ENCODE measurements at regions not wholly inside any gene's neighbourhood (a gene's known extent, or its start where the extent isn't known, plus 50 kb on each side); places are given as distances from the start of the nearest gene placed in this dataset.
A peak's percentile ranks its signal among the peaks of the same experiment; 100 is the strongest.

DNA sequence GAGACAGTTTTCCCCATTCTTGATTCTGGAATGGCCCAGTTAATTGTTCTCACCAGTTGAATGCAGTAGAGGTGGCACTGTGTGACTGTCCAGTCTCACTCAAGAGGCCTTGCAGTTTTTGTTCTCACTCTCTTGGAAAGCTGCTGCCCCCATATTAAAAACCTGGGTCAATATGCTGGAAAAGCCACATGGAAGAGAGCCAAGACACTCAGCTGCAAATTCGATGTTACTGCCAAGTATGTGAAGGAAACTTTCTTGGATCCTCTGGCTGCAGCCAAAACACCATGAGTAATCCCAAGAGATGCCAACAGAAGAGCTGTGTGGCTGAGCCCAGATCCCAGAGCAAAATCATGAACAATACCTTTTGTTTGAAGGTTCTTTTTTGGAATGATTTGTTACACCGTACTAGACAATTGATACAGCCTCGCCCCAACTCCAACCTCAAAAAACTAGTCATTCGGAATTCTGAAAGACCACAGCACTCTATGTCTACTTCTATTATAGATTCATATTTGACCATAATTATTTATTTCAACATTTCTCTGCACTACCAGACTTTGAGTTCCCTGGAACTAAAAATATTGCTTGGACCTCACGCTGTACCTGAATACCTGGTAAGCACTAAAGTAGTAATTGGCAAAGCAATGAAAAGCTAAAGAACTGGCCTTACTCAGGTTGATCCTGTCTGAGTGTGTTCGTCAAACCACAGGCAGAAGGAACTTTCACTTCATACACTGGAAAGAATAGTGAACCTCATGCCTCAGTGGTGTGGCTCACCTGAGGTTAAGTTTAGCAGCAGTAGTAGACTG, 378.8 kb downstream of the ETS1 start:
- Histone ChIP-seq H3K4me3 (ENCODE audit: low read depth in 1 of 5, low read length in 5 of 5) (peak overlapping the region in 1 of 5 donors; percentile 23), H3K9ac (ENCODE audit: low read length in 5 of 5) (no peak overlapping the region), H3K27ac (ENCODE audit: low read depth, low read length) (peak overlapping the region; percentile 60)

DNA sequence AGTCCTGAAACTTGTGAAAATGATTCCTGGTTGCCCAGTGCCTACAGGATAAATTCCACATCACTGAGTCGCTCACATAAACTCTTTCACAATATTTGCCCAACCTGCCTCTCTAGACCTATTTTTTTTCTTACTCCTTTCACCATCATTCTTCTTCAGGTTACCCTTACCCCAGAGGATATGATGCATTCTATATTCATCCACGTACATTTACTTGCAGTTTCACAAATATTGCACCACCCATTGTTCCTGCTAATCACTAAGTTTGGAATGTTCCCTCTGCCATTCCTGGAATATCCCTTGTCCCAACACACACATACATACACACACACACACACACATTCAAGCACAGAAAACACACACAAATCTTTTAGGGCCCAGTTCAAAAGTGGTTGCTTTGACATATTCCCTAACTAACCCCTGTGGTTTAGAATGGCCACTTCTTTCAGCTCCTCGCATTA, 379.5 kb downstream of the ETS1 start:
- Histone ChIP-seq H3K36me3 (ENCODE audit: control insufficient read depth in 5 of 5, insufficient read depth in 5 of 5, low read length in 5 of 5) (no peaks in the 10 kb centered on the region), H3K4me3 (ENCODE audit: low read depth in 1 of 5, low read length in 5 of 5) (no peak overlapping the region), H3K27ac (ENCODE audit: low read depth, low read length) (peak overlapping the region; percentile 60), H3K27me3 (ENCODE audit: control insufficient read depth in 5 of 5, insufficient read depth in 4 of 5, low read length in 5 of 5) (no peaks in the 10 kb centered on the region), H3K9ac (ENCODE audit: low read length in 5 of 5) (no peak overlapping the region), H3K4me1 (ENCODE audit: control insufficient read depth in 5 of 5, insufficient read depth in 5 of 5, low read length in 5 of 5) (peaks cover 7 to 28% (median 21%) of the 10 kb centered on the region in 5 donors), H3K9me3 (ENCODE audit: control insufficient read depth in 5 of 5, low read length in 5 of 5) (no peaks in the 10 kb centered on the region)

More for the DNA sequence above, 378.8 kb downstream of the ETS1 start:
- Histone ChIP-seq H3K4me1 (ENCODE audit: control insufficient read depth in 5 of 5, insufficient read depth in 5 of 5, low read length in 5 of 5) (peaks cover 7 to 28% (median 21%) of the 10 kb centered on the region in 5 donors), H3K27me3 (ENCODE audit: control insufficient read depth in 5 of 5, insufficient read depth in 4 of 5, low read length in 5 of 5) (no peaks in the 10 kb centered on the region), H3K36me3 (ENCODE audit: control insufficient read depth in 5 of 5, insufficient read depth in 5 of 5, low read length in 5 of 5) (no peaks in the 10 kb centered on the region), H3K9me3 (ENCODE audit: control insufficient read depth in 5 of 5, low read length in 5 of 5) (no peaks in the 10 kb centered on the region)

DNA sequence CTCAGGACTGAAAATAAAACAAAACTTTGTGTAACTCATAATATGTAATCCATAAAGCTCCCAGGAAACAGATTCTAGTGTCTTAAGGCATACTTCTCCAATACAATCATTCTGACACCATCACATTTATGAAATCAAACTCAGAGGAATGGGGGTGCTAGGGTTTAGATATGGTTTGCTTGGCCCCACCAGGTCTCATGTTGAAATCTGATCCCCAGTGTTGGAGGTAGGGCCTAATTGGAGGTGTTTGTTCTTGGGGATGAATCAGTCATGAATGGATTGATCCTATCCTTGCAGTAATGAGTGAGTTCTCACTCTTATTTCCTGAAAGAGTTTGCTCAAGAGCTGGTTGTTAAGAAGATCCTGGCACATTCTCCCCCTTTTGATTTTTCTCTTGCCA, 380.9 kb downstream of the ETS1 start:
- H3K36me3 ChIP-seq (ENCODE audit: control insufficient read depth in 5 of 5, insufficient read depth in 5 of 5, low read length in 5 of 5): no peaks in the 10 kb centered on the region
- no peak overlapping the region for H3K9ac ChIP-seq (ENCODE audit: low read length in 5 of 5)
- H3K27ac ChIP-seq (ENCODE audit: low read depth, low read length): no peak overlapping the region
- no peaks in the 10 kb centered on the region for H3K27me3 ChIP-seq (ENCODE audit: control insufficient read depth in 5 of 5, insufficient read depth in 4 of 5, low read length in 5 of 5)
- H3K4me1 ChIP-seq (ENCODE audit: control insufficient read depth in 5 of 5, insufficient read depth in 5 of 5, low read length in 5 of 5): peaks cover 7 to 28% (median 21%) of the 10 kb centered on the region in 5 donors
- H3K9me3 ChIP-seq (ENCODE audit: control insufficient read depth in 5 of 5, low read length in 5 of 5): no peaks in the 10 kb centered on the region
- H3K4me3 ChIP-seq (ENCODE audit: low read depth in 1 of 5, low read length in 5 of 5): no peak overlapping the region

DNA sequence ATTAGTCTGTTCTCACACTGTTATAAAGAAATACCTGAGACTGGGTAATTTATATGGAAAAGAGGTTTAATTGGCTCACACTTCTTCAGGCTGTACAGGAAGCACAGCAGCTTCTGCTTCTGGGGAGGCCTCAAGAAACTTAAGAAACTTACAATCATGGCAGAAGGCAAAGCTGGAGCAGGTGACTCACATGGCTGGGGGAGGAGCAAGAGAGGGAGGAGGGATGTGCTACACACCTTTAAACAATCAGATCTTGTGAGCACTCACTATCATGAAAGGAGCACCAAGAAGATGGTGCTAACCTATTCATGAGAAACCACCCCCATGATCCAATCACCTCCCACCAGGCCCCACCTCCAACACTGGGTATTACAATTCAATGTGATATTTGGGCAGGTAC, 381.6 kb downstream of the ETS1 start:
- Histone ChIP-seq H3K4me1 (ENCODE audit: control insufficient read depth in 5 of 5, insufficient read depth in 5 of 5, low read length in 5 of 5) (peaks cover 7 to 28% (median 21%) of the 10 kb centered on the region in 5 donors), H3K9me3 (ENCODE audit: control insufficient read depth in 5 of 5, low read length in 5 of 5) (no peaks in the 10 kb centered on the region), H3K27me3 (ENCODE audit: control insufficient read depth in 5 of 5, insufficient read depth in 4 of 5, low read length in 5 of 5) (no peaks in the 10 kb centered on the region), H3K36me3 (ENCODE audit: control insufficient read depth in 5 of 5, insufficient read depth in 5 of 5, low read length in 5 of 5) (no peaks in the 10 kb centered on the region), H3K27ac (ENCODE audit: low read depth, low read length) (no peak overlapping the region), H3K4me3 (ENCODE audit: low read depth in 1 of 5, low read length in 5 of 5) (no peak overlapping the region), H3K9ac (ENCODE audit: low read length in 5 of 5) (no peak overlapping the region)

DNA sequence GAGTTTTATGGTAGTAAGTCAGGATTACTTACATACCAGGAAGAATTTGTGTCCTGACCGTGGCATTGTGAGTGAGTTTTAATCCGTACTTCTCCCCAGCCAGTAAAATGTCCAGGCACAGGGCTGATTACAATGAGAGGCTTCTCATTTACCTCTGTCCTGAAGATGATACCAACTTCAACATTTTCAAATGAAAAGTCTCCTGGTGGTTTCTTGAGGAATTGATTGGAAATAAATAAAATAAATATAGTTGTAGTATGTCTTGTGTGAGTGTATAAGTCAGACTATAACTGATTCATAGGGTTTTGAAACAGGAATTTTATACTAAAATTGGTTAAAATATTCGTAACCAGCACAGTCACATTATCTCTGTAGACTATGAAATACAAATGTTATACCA, 382.5 kb downstream of the ETS1 start:
- Histone ChIP-seq H3K27me3 (ENCODE audit: control insufficient read depth in 5 of 5, insufficient read depth in 4 of 5, low read length in 5 of 5) (no peaks in the 10 kb centered on the region), H3K9me3 (ENCODE audit: control insufficient read depth in 5 of 5, low read length in 5 of 5) (no peaks in the 10 kb centered on the region), H3K4me1 (ENCODE audit: control insufficient read depth in 5 of 5, insufficient read depth in 5 of 5, low read length in 5 of 5) (peaks cover 7 to 21% (median 19%) of the 10 kb centered on the region in 5 donors), H3K9ac (ENCODE audit: low read length in 5 of 5) (no peak overlapping the region), H3K27ac (ENCODE audit: low read depth, low read length) (no peak overlapping the region), H3K36me3 (ENCODE audit: control insufficient read depth in 5 of 5, insufficient read depth in 5 of 5, low read length in 5 of 5) (no peaks in the 10 kb centered on the region), H3K4me3 (ENCODE audit: low read depth in 1 of 5, low read length in 5 of 5) (no peak overlapping the region)

DNA sequence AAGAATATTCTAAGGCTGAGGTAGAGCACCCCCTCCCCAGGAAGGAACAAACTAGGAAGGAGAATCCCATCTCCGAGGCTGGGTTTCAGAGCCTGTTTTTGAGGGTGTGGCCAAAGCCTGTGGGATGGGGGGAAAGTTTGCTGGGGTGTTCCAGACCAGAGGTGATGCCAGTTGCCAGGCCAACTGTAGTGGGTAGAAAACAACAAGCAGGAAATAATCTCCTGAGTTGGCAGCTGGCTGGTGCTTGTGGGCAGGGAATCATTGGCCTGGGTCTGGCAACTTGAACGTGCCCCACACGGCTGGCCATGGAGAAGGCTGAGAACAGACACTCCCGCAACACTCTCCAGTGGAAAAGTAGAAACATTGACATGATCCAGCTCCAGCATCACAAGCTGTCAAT, 385.6 kb downstream of the ETS1 start:
- Histone ChIP-seq H3K27me3 (ENCODE audit: control insufficient read depth in 5 of 5, insufficient read depth in 4 of 5, low read length in 5 of 5) (no peaks in the 10 kb centered on the region), H3K27ac (ENCODE audit: low read depth, low read length) (no peak overlapping the region), H3K4me1 (ENCODE audit: control insufficient read depth in 5 of 5, insufficient read depth in 5 of 5, low read length in 5 of 5) (peaks cover 0 to 3% (median 0%) of the 10 kb centered on the region in 5 donors), H3K4me3 (ENCODE audit: low read depth in 1 of 5, low read length in 5 of 5) (no peak overlapping the region), H3K9ac (ENCODE audit: low read length in 5 of 5) (no peak overlapping the region), H3K36me3 (ENCODE audit: control insufficient read depth in 5 of 5, insufficient read depth in 5 of 5, low read length in 5 of 5) (no peaks in the 10 kb centered on the region), H3K9me3 (ENCODE audit: control insufficient read depth in 5 of 5, low read length in 5 of 5) (no peaks in the 10 kb centered on the region)

DNA sequence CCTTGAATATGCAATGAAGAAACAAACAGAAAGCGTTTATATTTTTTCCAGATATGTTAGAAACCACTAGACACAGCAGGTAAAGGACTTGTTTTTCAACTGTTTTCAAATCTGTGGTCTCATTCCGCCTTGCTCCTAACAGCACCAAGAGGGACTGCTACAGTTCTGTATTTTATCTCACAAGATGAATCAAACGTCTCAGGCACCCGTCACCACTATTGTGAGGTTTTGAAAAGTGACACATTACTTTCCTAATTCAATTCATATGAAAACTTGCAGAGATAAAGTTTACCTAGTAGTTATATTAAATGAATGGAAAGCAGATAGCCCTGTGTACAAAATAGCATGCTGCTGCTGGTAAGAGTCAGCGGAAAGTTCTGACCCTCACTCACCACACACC, 386.3 kb downstream of the ETS1 start:
- no peak overlapping the region for H3K4me3 ChIP-seq (ENCODE audit: low read depth in 1 of 5, low read length in 5 of 5)
- H3K36me3 ChIP-seq (ENCODE audit: control insufficient read depth in 5 of 5, insufficient read depth in 5 of 5, low read length in 5 of 5): no peaks in the 10 kb centered on the region
- H3K27ac ChIP-seq (ENCODE audit: low read depth, low read length): no peak overlapping the region
- H3K27me3 ChIP-seq (ENCODE audit: control insufficient read depth in 5 of 5, insufficient read depth in 4 of 5, low read length in 5 of 5): no peaks in the 10 kb centered on the region
- H3K4me1 ChIP-seq (ENCODE audit: control insufficient read depth in 5 of 5, insufficient read depth in 5 of 5, low read length in 5 of 5): peaks cover 0 to 3% (median 0%) of the 10 kb centered on the region in 5 donors
- no peak overlapping the region for H3K9ac ChIP-seq (ENCODE audit: low read length in 5 of 5)
- H3K9me3 ChIP-seq (ENCODE audit: control insufficient read depth in 5 of 5, low read length in 5 of 5): no peaks in the 10 kb centered on the region

DNA sequence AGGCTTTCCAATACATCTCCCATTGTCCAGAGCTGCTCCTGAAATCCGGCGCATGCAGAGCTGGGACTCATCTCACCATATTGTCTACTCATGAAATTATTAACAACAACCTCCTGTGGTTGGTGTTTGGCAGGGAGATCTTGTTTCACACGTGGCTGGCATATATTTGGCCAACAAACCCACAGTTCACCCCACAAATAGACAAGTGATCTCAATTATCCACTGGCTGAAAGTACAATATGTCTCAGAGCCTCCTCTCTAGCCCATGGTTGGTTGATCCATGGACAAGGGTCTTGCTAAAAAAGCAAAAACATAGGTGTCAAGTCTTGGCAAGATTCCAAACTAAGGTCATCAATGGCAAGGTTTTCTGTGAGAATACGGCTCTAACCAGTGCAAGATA, 386.9 kb downstream of the ETS1 start:
- no peak overlapping the region for H3K9ac ChIP-seq (ENCODE audit: low read length in 5 of 5)
- H3K4me1 ChIP-seq (ENCODE audit: control insufficient read depth in 5 of 5, insufficient read depth in 5 of 5, low read length in 5 of 5): peaks cover 0 to 4% (median 0%) of the 10 kb centered on the region in 5 donors
- H3K36me3 ChIP-seq (ENCODE audit: control insufficient read depth in 5 of 5, insufficient read depth in 5 of 5, low read length in 5 of 5): no peaks in the 10 kb centered on the region
- H3K9me3 ChIP-seq (ENCODE audit: control insufficient read depth in 5 of 5, low read length in 5 of 5): no peaks in the 10 kb centered on the region
- no peak overlapping the region for H3K27ac ChIP-seq (ENCODE audit: low read depth, low read length)
- no peaks in the 10 kb centered on the region for H3K27me3 ChIP-seq (ENCODE audit: control insufficient read depth in 5 of 5, insufficient read depth in 4 of 5, low read length in 5 of 5)
- no peak overlapping the region for H3K4me3 ChIP-seq (ENCODE audit: low read depth in 1 of 5, low read length in 5 of 5)

DNA sequence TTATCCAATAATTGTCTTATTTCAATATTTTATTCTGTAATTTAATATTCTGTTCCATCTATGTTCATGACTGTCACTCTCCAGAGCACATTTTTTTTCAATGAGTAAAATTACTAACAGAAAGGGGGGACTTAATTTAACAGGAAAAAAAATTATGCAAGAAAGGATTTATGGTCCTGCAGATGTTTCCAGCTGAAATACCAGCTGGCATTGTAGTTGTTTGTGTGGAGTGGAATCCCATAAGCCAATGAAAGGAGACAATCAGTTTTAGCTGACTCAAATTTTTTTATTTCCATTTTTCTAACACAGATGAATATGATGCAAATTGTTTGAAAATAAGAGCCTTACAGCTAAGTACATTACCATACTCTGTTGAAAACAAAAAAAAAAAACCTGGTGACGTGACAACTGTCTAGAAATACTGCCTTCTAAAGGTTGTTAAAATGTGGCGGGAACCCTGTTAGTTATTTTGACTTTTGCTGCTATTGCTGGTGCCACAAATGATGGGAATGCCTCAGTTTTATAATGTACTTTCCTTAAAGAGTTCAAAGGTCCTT, 389.1 kb downstream of the ETS1 start:
- H3K27me3 ChIP-seq (ENCODE audit: control insufficient read depth in 5 of 5, insufficient read depth in 4 of 5, low read length in 5 of 5): no peaks in the 10 kb centered on the region
- no peak overlapping the region for H3K4me3 ChIP-seq (ENCODE audit: low read depth in 1 of 5, low read length in 5 of 5)
- peaks cover 0 to 22% (median 18%) of the 10 kb centered on the region in 5 donors for H3K4me1 ChIP-seq (ENCODE audit: control insufficient read depth in 5 of 5, insufficient read depth in 5 of 5, low read length in 5 of 5)
- H3K27ac ChIP-seq (ENCODE audit: low read depth, low read length): no peak overlapping the region
- H3K36me3 ChIP-seq (ENCODE audit: control insufficient read depth in 5 of 5, insufficient read depth in 5 of 5, low read length in 5 of 5): no peaks in the 10 kb centered on the region
- no peaks in the 10 kb centered on the region for H3K9me3 ChIP-seq (ENCODE audit: control insufficient read depth in 5 of 5, low read length in 5 of 5)
- peak overlapping the region in 1 of 5 donors; percentile 3 for H3K9ac ChIP-seq (ENCODE audit: low read length in 5 of 5)

DNA sequence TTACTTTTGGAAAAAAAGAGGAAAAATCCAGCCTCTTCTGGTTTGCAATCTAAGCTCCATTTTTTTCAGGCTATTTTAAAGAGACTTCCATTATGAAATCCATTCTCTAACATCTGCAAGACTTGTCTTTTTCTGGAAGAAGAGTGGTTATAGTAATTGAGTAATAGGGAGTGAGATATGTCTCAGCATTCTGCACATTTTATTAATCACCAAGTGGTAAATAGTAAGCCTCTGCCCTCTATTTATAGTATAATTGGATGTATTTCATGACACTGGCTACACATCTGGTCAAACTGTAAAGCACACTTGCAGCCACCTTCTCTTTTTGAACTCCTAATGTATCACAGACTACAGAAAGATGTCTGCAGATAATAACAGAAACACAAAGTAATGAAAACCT, 391.1 kb downstream of the ETS1 start:
- Histone ChIP-seq H3K4me1 (ENCODE audit: control insufficient read depth in 5 of 5, insufficient read depth in 5 of 5, low read length in 5 of 5) (peaks cover 0 to 22% (median 18%) of the 10 kb centered on the region in 5 donors), H3K9ac (ENCODE audit: low read length in 5 of 5) (no peak overlapping the region), H3K9me3 (ENCODE audit: control insufficient read depth in 5 of 5, low read length in 5 of 5) (no peaks in the 10 kb centered on the region)

More for the DNA sequence above, 391.1 kb downstream of the ETS1 start:
- Histone ChIP-seq H3K27ac (ENCODE audit: low read depth, low read length) (no peak overlapping the region), H3K36me3 (ENCODE audit: control insufficient read depth in 5 of 5, insufficient read depth in 5 of 5, low read length in 5 of 5) (no peaks in the 10 kb centered on the region), H3K4me3 (ENCODE audit: low read depth in 1 of 5, low read length in 5 of 5) (no peak overlapping the region), H3K27me3 (ENCODE audit: control insufficient read depth in 5 of 5, insufficient read depth in 4 of 5, low read length in 5 of 5) (no peaks in the 10 kb centered on the region)
